ENCODE measurements at regions not wholly inside any gene's neighbourhood (a gene's known extent, or its start where the extent isn't known, plus 50 kb on each side); places are given as distances from the start of the nearest gene placed in this dataset.

- H3K79me2 ChIP-seq (ENCODE audit: low read length) = no peaks in the 10 kb centered on the region
- H4K20me1 ChIP-seq (ENCODE audit: insufficient read depth, low read length) = no peaks in the 10 kb centered on the region
- peaks cover 10% of the 10 kb centered on the region for H3K4me1 ChIP-seq (ENCODE audit: low read length)
- no peak overlapping the region for H2AFZ ChIP-seq (ENCODE audit: low read depth, low read length)
- no peak overlapping the region for H3K4me3 ChIP-seq (ENCODE audit: low read length)
- no peak overlapping the region for H3K9ac ChIP-seq (ENCODE audit: low read length)
- no peak overlapping the region for H3K27ac ChIP-seq (ENCODE audit: low read length)
- peaks cover 5% of the 10 kb centered on the region for H3K36me3 ChIP-seq (replicated peaks; ENCODE audit: low read depth, low read length)
- no peak overlapping the region for H3K4me2 ChIP-seq (ENCODE audit: low read length)
- no peaks in the 10 kb centered on the region for H3K9me3 ChIP-seq (ENCODE audit: insufficient read depth, low read length)
- no peaks in the 10 kb centered on the region for H3K27me3 ChIP-seq (ENCODE audit: low read depth, low read length)
- no peak for TF ChIP-seq CTCF (IDR thresholded peaks at IDR 0.05; ENCODE audit: low read depth, low read length)
- no peak for TF ChIP-seq EZH2phosphoT487 (IDR thresholded peaks at IDR 0.05; ENCODE audit: low read depth)
Observed at GRCh38 chr4:132823419-132823818, 325.7 kb upstream of the PCDH10 start.

- no peak overlapping the region for H2AFZ ChIP-seq (ENCODE audit: low read depth, low read length)
- TF ChIP-seq CTCF (IDR thresholded peaks at IDR 0.05; ENCODE audit: low read depth, low read length) (no peak), EZH2phosphoT487 (IDR thresholded peaks at IDR 0.05; ENCODE audit: low read depth) (no peak)
- H3K4me3 ChIP-seq (ENCODE audit: low read length) = no peak overlapping the region
- no peaks in the 10 kb centered on the region for H3K79me2 ChIP-seq (ENCODE audit: low read length)
- H3K27ac ChIP-seq (ENCODE audit: low read length) = no peak overlapping the region
- H3K9me3 ChIP-seq (ENCODE audit: insufficient read depth, low read length) = no peaks in the 10 kb centered on the region
- no peaks in the 10 kb centered on the region for H3K27me3 ChIP-seq (ENCODE audit: low read depth, low read length)
- peaks cover 5% of the 10 kb centered on the region for H3K36me3 ChIP-seq (replicated peaks; ENCODE audit: low read depth, low read length)
- H3K4me1 ChIP-seq (ENCODE audit: low read length) = peaks cover 10% of the 10 kb centered on the region
- no peaks in the 10 kb centered on the region for H4K20me1 ChIP-seq (ENCODE audit: insufficient read depth, low read length)
- no peak overlapping the region for H3K9ac ChIP-seq (ENCODE audit: low read length)
- H3K4me2 ChIP-seq (ENCODE audit: low read length) = no peak overlapping the region
Observed at GRCh38 chr4:132824761-132825160, 324.3 kb upstream of the PCDH10 start.

GRCh38 chr4:132827522-132827921 lies 321.6 kb upstream of the PCDH10 start:
- Histone ChIP-seq H3K27ac (ENCODE audit: low read length) (0 out of 2 replicates have a peak overlapping the region, but pooled peaks have one; percentile 11), H3K9me3 (ENCODE audit: insufficient read depth, low read length) (no peaks in the 10 kb centered on the region), H2AFZ (ENCODE audit: low read depth, low read length) (peak overlapping the region; percentile 24; the same call in 1 of the 2 replicates), H3K4me3 (ENCODE audit: low read length) (no peak overlapping the region), H3K4me2 (ENCODE audit: low read length) (peak overlapping the region; percentile 9), H3K9ac (ENCODE audit: low read length) (no peak overlapping the region), H3K27me3 (ENCODE audit: low read depth, low read length) (no peaks in the 10 kb centered on the region), H3K4me1 (ENCODE audit: low read length) (peaks cover 13% of the 10 kb centered on the region), H3K36me3 (replicated peaks; ENCODE audit: low read depth, low read length) (peaks cover 5% of the 10 kb centered on the region), H4K20me1 (ENCODE audit: insufficient read depth, low read length) (no peaks in the 10 kb centered on the region), H3K79me2 (ENCODE audit: low read length) (no peaks in the 10 kb centered on the region)
- no peak for TF ChIP-seq EZH2phosphoT487 (IDR thresholded peaks at IDR 0.05; ENCODE audit: low read depth)
- no peak for TF ChIP-seq CTCF (IDR thresholded peaks at IDR 0.05; ENCODE audit: low read depth, low read length)

- H3K4me2 ChIP-seq (ENCODE audit: low read length) = no peak overlapping the region
- peaks cover 4% of the 10 kb centered on the region for H3K36me3 ChIP-seq (replicated peaks; ENCODE audit: low read depth, low read length)
- no peaks in the 10 kb centered on the region for H3K27me3 ChIP-seq (ENCODE audit: low read depth, low read length)
- H3K9ac ChIP-seq (ENCODE audit: low read length) = no peak overlapping the region
- TF ChIP-seq CTCF (IDR thresholded peaks at IDR 0.05; ENCODE audit: low read depth, low read length) = no peak
- TF ChIP-seq EZH2phosphoT487 (IDR thresholded peaks at IDR 0.05; ENCODE audit: low read depth) = no peak
- no peak overlapping the region for H3K4me3 ChIP-seq (ENCODE audit: low read length)
- no peak overlapping the region for H3K27ac ChIP-seq (ENCODE audit: low read length)
- H4K20me1 ChIP-seq (ENCODE audit: insufficient read depth, low read length) = no peaks in the 10 kb centered on the region
- H2AFZ ChIP-seq (ENCODE audit: low read depth, low read length) = no peak overlapping the region
- peaks cover 9% of the 10 kb centered on the region; the same call in 1 of the 2 replicates for H3K9me3 ChIP-seq (ENCODE audit: insufficient read depth, low read length)
- no peaks in the 10 kb centered on the region for H3K4me1 ChIP-seq (ENCODE audit: low read length)
- no peaks in the 10 kb centered on the region for H3K79me2 ChIP-seq (ENCODE audit: low read length)
Observed at GRCh38 chr4:132838244-132838643, 310.9 kb upstream of the PCDH10 start.

All from OCI-LY3 (cell line).